Dedifferentiated amniotic fluid mesenchymal stem cell (primary cell): ENCODE measurements at regions not wholly inside any gene's neighbourhood (a gene's known extent, or its start where the extent isn't known, plus 50 kb on each side); places are given as distances from the start of the nearest gene placed in this dataset.

Experiments
- DNase-seq: peaks from one replicate; pipeline ENCODE4 v3.0.0-alpha.2; 2016; ENCODE audit errors: extremely low spot score

DNA sequence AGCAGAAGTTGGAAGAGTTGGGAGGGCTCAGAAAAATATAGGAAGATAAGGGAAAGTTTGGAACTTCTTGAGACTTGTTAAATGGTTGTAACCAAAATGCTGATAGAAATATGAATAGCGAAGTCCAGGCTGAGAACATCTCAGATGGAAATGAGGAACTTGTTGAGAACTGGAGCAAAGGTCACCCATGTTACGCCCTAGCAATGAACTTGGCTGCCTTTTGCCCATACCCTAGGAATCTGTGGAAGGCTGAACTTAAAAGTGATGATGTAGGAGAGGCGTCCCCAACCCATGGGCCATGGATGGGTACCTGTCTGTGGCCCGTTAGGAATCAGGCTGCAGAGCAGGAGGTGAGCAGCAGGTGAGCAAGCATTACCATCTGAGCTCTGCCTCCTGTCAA lies 347.8 kb downstream of the ARL4A start:
- no peak for DNase-seq

- no peak for DNase-seq
Measured at GRCh38 chr7:13036256-13036780, 348.9 kb downstream of the ARL4A start.

- no peak for DNase-seq
Measured at GRCh38 chr7:13037216-13037615, 349.8 kb downstream of the ARL4A start.

- no peak for DNase-seq
Measured at GRCh38 chr7:13041368-13041988, 354.0 kb downstream of the ARL4A start.

DNA sequence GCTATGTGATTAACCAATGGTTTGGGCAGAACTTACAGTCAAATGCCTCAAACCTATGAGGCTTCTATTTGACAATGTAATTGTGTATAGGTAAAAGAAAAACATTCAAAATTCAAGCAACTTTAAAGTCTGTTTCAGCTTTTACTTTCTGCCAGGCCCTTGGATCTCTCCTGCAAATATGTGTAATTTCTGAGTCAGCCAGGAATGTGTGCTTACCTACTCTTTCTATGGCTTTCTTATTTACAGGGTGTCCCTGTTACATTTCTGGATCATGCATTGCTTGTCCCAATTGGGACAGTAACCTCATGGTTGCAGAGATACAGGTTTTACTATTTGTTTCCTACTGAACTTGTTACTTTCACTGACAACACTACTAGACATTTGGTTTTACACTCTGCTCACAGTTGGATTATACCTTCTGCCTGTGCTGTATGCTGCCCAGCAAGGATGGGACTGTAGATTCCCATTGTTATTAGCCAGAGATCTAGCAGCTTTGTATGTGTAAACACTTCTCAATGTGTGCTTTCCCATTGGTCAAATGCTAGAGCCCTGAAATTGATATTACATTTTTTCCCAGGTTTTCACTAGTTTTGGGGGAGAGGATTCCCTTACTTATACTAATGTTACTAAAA lies 355.3 kb downstream of the ARL4A start:
- no peak for DNase-seq

DNA sequence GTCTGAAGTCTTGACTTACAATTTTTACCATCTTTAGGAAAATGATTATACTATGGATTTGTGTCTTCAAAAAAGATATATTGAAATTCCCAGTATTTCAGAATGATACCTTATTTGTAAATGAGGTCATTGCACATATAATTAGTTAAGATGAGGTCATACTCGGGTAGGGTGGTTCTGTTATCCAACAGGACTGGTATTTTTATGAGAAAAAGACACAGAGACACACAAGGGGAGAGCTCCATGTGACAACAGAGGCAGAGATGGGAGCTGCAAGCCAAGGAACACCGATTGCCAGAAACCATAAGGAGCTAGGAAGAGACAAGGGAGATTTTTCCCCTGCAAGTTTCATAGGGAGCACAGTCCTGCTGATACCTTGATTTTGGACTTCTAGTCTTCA lies 356.9 kb downstream of the ARL4A start:
- DNase-seq: no peak

DNA sequence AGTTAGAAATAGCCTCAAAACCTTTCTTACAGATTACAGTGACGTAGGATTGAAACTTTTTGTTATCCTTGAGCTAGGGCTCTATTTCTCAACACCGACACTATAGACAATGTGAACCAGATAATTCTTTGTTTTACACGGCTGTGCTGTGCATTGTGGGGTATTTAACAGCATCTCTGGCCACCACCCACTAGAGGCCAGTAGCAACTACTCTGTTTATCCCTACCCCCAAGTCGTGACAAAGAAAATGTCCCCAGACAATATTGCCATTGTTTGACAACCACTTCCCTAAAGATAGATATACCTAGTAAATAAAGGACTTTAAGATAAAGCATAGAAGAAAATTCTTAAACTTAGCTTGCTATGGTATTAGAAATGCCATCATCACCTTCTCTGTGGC lies 359.6 kb downstream of the ARL4A start:
- DNase-seq: no peak

DNA sequence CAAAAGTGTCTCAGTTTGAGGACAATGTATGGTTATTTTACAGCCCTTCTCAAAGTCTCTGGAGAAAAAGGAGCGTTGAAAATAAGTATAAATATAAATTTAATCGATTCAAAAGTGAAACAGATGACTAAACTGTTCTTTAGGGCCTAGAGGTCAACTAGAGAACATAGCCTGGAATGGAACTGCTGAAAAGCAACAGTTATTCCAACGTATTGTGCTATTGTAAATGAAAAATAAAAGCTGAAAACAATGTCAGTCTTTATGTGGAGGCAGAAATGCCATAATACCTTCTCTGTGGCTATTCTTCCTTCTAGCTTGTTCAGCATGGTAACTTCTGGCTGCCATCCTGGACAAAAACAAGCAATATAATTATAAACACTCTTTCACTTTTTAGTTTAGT lies 362.5 kb downstream of the ARL4A start:
- no peak for DNase-seq

- peak; percentile 50 for DNase-seq
Measured at GRCh38 chr7:13050703-13051102, 363.3 kb downstream of the ARL4A start.

- DNase-seq: no peak
Measured at GRCh38 chr7:13055732-13056368, 368.4 kb downstream of the ARL4A start.

DNA sequence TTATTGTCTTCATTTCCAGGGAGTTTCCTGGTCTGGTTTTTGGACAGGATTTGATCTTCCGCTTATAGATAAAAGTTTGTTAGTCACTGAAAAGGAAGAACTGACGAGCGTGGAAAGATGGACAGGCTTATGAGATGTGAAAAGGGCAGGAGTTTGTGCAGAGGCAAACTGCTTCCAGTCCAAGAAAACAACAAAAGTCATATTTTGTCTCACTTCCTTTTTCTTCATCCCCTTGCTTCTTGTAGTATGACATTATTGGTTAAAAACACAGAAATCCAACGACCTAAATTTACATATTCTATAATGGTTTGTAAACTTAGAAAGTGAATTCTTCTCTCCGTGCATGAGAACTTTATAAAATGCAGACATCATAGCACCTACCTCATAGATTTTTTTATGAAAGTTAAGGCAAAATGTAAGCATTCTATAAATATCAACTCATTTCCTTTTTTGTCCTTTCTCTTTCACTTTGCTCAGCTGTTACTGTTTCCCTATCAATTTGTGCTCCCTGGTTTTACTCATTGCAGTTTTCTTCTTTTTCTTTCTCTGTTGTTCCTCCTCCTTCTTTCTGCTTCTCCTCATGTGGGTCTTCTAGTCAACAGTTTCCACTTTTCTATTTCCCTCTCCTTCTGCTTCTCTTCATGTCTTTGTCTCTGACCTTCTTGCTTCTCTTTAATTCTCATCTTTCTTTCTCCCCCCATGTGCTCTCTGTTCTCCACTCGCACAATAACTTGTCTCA lies 370.2 kb downstream of the ARL4A start:
- no peak for DNase-seq

- DNase-seq: no peak
Measured at GRCh38 chr7:13060173-13060572, 372.7 kb downstream of the ARL4A start.

GRCh38 chr7:13061115-13061514 lies 373.7 kb downstream of the ARL4A start:
- no peak for DNase-seq

GRCh38 chr7:13062631-13063030 lies 375.2 kb downstream of the ARL4A start:
- no peak for DNase-seq

GRCh38 chr7:13067036-13067435 lies 379.6 kb downstream of the ARL4A start:
- no peak for DNase-seq

- no peak for DNase-seq
Measured at GRCh38 chr7:13068032-13068431, 380.6 kb downstream of the ARL4A start.

DNA sequence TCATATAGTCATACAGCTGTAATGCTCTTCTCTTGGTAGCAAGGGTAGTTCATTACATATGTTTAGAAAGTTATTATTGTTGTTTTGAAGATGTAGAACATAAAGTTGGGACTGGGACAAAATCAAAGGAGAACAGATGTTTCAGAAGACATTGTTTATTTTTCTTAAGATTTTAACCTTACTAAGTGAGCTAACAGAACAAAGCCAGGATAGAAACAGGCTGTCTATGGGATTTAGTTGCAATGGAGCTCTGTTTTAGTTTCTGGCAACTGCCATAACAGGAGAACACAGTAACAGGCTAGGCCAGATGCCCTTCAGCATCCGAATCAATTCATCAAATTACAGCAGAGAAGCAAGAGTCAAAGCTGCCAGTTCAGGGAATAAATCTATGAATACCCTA lies 382.4 kb downstream of the ARL4A start:
- DNase-seq: no peak

GRCh38 chr7:13072014-13072413 lies 384.6 kb downstream of the ARL4A start:
- DNase-seq: no peak

DNA sequence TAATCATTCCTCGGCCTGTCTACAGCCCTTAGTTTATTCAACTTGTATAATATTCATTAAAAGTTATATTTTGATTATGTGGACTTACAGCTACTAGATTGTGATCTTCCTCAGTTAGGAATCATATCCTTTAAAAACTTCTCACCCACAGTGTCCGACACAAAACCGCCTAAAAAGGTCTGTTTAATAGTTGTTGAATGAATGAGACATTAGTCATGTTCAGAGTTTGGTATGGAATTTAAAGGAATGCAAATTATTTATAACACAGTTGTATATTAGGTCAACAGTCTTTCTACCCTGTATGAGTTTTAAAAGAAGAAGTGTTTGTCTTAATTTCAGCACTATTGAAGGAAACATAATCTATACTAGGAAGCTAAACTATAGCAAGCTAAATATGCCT lies 390.0 kb downstream of the ARL4A start:
- no peak for DNase-seq

GRCh38 chr7:13078105-13078504 lies 390.7 kb downstream of the ARL4A start:
- no peak for DNase-seq

GRCh38 chr7:13090959-13091358 lies 403.5 kb downstream of the ARL4A start:
- no peak for DNase-seq

DNA sequence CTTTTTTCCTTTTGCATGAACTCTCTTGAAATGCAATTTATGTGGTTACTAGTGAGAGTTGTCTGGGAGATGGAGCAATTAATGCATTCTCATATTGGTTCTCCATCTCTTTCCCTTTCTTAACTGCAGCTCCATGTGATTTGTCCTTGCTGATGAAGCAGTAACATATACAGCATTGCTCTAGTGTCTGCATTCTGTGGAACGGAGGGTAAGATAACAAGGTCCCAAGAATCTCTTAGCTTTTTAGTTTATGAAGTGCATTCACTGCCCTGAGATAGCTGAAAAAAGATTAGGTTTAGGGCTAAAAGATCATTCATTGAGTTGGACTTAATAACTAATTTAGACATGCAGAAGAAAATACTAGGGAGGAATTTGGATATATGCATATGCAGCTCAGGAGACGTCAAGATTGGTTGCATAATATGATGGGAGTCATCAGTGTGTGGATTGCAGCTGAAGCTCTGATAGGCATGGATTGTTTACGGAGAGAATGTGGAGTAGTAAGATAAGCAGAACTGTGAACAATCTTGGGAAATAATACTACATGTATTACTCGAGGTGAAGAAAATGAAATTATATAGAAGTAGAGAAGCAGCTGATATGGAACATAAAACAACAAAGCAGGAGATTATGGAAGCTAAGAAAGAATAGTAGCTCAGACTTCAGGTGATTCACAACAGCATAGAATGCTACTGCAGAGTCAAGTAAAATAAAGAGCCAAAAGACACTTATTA lies 404.7 kb downstream of the ARL4A start:
- DNase-seq: no peak
